GM21367 (cell line): ENCODE measurements at regions not wholly inside any gene's neighbourhood (a gene's known extent, or its start where the extent isn't known, plus 50 kb on each side); places are given as distances from the start of the nearest gene placed in this dataset.
A peak's percentile ranks its signal among the peaks of the same experiment; 100 is the strongest.
"Not testable (repeated sequence)": the region's sequence is repeated elsewhere in the genome, so short reads cannot be mapped to it uniquely, and the experiment has no call there.

Experiments used
- ATAC-seq: cut with Tn5 transposase; IDR thresholded peaks from one replicate; pipeline ENCODE4 v1.9.1; 2021; ENCODE audit not compliant: unreplicated experiment

GRCh38 chr5:82519558-82519957 is 241.4 kb upstream of the RPS23 start:
- no peak for ATAC-seq

GRCh38 chr5:82517544-82518075 is 239.5 kb upstream of the RPS23 start:
- ATAC-seq, result no peak

GRCh38 chr5:82513738-82514137 is 235.6 kb upstream of the RPS23 start:
- ATAC-seq, result no peak

- ATAC-seq, result peak; percentile 68
Observed at GRCh38 chr5:82512025-82512424, 233.9 kb upstream of the RPS23 start.

GRCh38 chr5:82511134-82511533 is 233.0 kb upstream of the RPS23 start:
- ATAC-seq, result no peak

GRCh38 chr5:82509762-82510161 is 231.6 kb upstream of the RPS23 start:
- no peak for ATAC-seq

- ATAC-seq, result not testable (repeated sequence)
Observed at GRCh38 chr5:82506390-82506789, 228.2 kb upstream of the RPS23 start.

- no peak for ATAC-seq
Observed at GRCh38 chr5:82499725-82500244, 221.6 kb upstream of the RPS23 start.

GRCh38 chr5:82497242-82497641 is 219.1 kb upstream of the RPS23 start:
- ATAC-seq, result no peak

GRCh38 chr5:82494942-82495341 is 216.8 kb upstream of the RPS23 start:
- no peak for ATAC-seq

GRCh38 chr5:82493221-82493620 is 215.1 kb upstream of the RPS23 start:
- no peak for ATAC-seq

GRCh38 chr5:82491397-82491796 is 213.2 kb upstream of the RPS23 start:
- no peak for ATAC-seq

- ATAC-seq, result no peak
Observed at GRCh38 chr5:82489683-82490082, 211.5 kb upstream of the RPS23 start.

- no peak for ATAC-seq
Observed at GRCh38 chr5:82487131-82487530, 209.0 kb upstream of the RPS23 start.

- ATAC-seq, result no peak
Observed at GRCh38 chr5:82480331-82480730, 202.2 kb upstream of the RPS23 start.

- no peak for ATAC-seq
Observed at GRCh38 chr5:82476155-82476554, 198.0 kb upstream of the RPS23 start.

GRCh38 chr5:82473262-82473661 is 195.1 kb upstream of the RPS23 start:
- no peak for ATAC-seq

GRCh38 chr5:82470185-82470994 is 192.2 kb upstream of the RPS23 start:
- ATAC-seq, result no peak

- no peak for ATAC-seq
Observed at GRCh38 chr5:82466986-82467561, 188.9 kb upstream of the RPS23 start.

- no peak for ATAC-seq
Observed at GRCh38 chr5:82465235-82465634, 187.1 kb upstream of the RPS23 start.

- no peak for ATAC-seq
Observed at GRCh38 chr5:82459626-82460025, 181.5 kb upstream of the RPS23 start.

- ATAC-seq, result not testable (repeated sequence)
Observed at GRCh38 chr5:82455317-82455716, 177.2 kb upstream of the RPS23 start.
